Activated CD8-positive, alpha-beta T cell treated with anti-CD3 and anti-CD28 coated beads for 36 hours (primary cell): ENCODE measurements at regions not wholly inside any gene's neighbourhood (a gene's known extent, or its start where the extent isn't known, plus 50 kb on each side); places are given as distances from the start of the nearest gene placed in this dataset.
"Not testable (repeated sequence)": the region's sequence is repeated elsewhere in the genome, so short reads cannot be mapped to it uniquely, and the experiment has no call there.

Experiments used
- ATAC-seq: fragments of 200-7000 bp; cut with Tn5 transposase; one replicate; pipeline ENCODE4 v1.10.0; 2021; ENCODE audit warnings: mild to moderate bottlenecking, moderate library complexity
- CTCF ChIA-PET: fragments of 350-600 bp; sonication (Branson Sonifier 250); formaldehyde crosslinking; loops from one replicate; lab custom pipeline; 2021; ENCODE audit warnings: antibody characterized with exemption; lab: Charles Lee
- POLR2A ChIA-PET: fragments of 350-600 bp; sonication (Branson Sonifier 250); formaldehyde crosslinking; loops from one replicate; lab custom pipeline; 2021; ENCODE audit warnings: antibody characterized with exemption; lab: Charles Lee
- DNase-seq: peaks from one replicate; pipeline ENCODE4 v3.0.0-alpha.2; 2020
- H3K27ac Mint-ChIP-seq: one replicate; pipeline ENCODE4 v1.8.0; 2021; ENCODE audit warnings: mild to moderate bottlenecking, mixed read lengths
- H3K27me3 Mint-ChIP-seq: one replicate; pipeline ENCODE4 v1.8.0; 2021; ENCODE audit warnings: mixed read lengths
- H3K36me3 Mint-ChIP-seq: one replicate; pipeline ENCODE4 v1.8.0; 2021; ENCODE audit warnings: low read depth, mixed read lengths
- H3K4me1 Mint-ChIP-seq: one replicate; pipeline ENCODE4 v1.8.0; 2021; ENCODE audit warnings: low read depth, mixed read lengths
- H3K4me3 Mint-ChIP-seq: one replicate; pipeline ENCODE4 v1.8.0; 2021; ENCODE audit warnings: mild to moderate bottlenecking, moderate library complexity, mixed read lengths
- H3K9me3 Mint-ChIP-seq: one replicate; pipeline ENCODE4 v1.8.0; 2021; ENCODE audit warnings: mixed read lengths
- intact Hi-C: fragments of 100-400 bp; cut with micrococcal nuclease; formaldehyde crosslinking; loops from one replicate; pipeline ENCODE4 v1.10.0; 2022
- TF ChIP-seq, protein P1 (sequence below): fragments of 200-600 bp; IDR thresholded peaks from one replicate; pipeline ENCODE4 v1.8.0; 2022; ENCODE audit warnings: antibody characterized with exemption, mild to moderate bottlenecking

DNA sequence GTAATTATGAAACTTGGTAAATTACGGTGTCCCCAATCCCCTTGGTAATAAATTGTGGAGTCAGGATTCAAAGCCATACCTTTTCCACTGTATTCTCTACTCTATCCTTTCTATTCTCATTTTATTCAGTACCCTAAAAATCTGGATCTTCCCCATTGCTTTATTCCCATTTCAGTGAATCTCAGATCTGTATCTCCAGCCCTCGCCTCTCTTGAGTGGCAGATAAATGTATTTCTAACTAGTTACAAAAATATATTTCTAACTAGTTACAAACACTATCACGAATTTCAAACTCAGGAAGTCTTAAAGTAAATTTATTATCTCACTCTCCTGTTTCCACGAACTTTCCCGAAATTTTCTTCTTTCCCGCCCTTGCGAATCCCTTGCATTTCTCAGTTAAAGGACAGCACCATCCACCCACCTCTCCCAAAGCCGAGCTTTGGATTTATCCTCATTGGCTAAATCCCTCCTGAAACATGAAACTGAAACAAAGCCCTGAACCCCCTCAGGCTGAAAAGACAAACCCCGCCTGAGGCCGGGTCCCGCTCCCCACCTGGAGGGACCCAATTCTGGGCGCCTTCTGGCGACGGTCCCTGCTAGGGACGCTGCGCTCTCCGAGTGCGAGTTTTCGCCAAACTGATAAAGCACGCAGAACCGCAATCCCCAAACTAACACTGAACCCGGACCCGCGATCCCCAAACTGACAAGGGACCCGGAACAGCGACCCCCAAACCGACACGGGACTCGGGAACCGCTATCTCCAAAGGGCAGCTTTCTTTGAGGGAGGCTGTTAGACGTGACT, 164.3 kb upstream of the PABPC3 start:
- peaks cover 39% of the 10 kb centered on the region for H3K27me3 Mint-ChIP-seq
- ChIA-PET POLR2A (no interaction called here), CTCF (no interaction called here)
- DNase-seq (no peak), ATAC-seq (no peak)
- no peaks in the 10 kb centered on the region for H3K9me3 Mint-ChIP-seq
- no peak overlapping the region for H3K4me3 Mint-ChIP-seq
- intact Hi-C loops = no loop called here
- TF ChIP-seq, protein P1, sequence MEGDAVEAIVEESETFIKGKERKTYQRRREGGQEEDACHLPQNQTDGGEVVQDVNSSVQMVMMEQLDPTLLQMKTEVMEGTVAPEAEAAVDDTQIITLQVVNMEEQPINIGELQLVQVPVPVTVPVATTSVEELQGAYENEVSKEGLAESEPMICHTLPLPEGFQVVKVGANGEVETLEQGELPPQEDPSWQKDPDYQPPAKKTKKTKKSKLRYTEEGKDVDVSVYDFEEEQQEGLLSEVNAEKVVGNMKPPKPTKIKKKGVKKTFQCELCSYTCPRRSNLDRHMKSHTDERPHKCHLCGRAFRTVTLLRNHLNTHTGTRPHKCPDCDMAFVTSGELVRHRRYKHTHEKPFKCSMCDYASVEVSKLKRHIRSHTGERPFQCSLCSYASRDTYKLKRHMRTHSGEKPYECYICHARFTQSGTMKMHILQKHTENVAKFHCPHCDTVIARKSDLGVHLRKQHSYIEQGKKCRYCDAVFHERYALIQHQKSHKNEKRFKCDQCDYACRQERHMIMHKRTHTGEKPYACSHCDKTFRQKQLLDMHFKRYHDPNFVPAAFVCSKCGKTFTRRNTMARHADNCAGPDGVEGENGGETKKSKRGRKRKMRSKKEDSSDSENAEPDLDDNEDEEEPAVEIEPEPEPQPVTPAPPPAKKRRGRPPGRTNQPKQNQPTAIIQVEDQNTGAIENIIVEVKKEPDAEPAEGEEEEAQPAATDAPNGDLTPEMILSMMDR = no peak
- no peaks in the 10 kb centered on the region for H3K36me3 Mint-ChIP-seq
- H3K27ac Mint-ChIP-seq = no peak overlapping the region
- no peaks in the 10 kb centered on the region for H3K4me1 Mint-ChIP-seq

GRCh38 chr13:24933106-24934023, 162.6 kb upstream of the PABPC3 start:
- H3K9me3 Mint-ChIP-seq, H3K36me3 Mint-ChIP-seq, DNase-seq, CTCF ChIA-PET, intact Hi-C loops, H3K4me3 Mint-ChIP-seq, H3K4me1 Mint-ChIP-seq, ATAC-seq, H3K27ac Mint-ChIP-seq, POLR2A ChIA-PET: not testable (repeated sequence)
- H3K27me3 Mint-ChIP-seq = peaks cover 45% of the 10 kb centered on the region

DNA sequence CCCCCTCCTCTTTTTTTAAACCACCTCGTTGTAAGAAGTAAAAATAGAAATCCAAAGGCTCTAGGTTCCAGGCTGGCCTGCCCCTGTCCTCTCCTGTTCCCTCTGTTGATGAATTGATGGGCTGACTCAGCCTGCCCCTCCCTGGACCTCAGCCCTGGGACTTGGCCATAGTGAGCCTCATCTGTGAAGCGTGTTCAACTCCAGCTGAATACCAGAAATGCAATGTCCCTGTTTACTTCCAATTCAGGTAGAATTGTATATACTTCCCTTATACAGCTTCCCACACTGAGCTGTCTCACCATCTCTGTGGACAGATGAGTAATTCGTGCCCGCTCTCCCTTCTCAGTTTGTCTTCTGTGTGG, 161.9 kb upstream of the PABPC3 start:
- H3K9me3 Mint-ChIP-seq, H3K4me3 Mint-ChIP-seq, intact Hi-C loops, CTCF ChIA-PET, H3K36me3 Mint-ChIP-seq, DNase-seq, H3K4me1 Mint-ChIP-seq, ATAC-seq, H3K27ac Mint-ChIP-seq, POLR2A ChIA-PET: not testable (repeated sequence)
- H3K27me3 Mint-ChIP-seq = peaks cover 46% of the 10 kb centered on the region

GRCh38 chr13:24938966-24939365, 157.0 kb upstream of the PABPC3 start:
- DNase-seq (no peak), ATAC-seq (no peak)
- Mint-ChIP-seq H3K9me3 (no peaks in the 10 kb centered on the region), H3K36me3 (no peaks in the 10 kb centered on the region), H3K4me1 (no peaks in the 10 kb centered on the region), H3K4me3 (no peak overlapping the region), H3K27ac (no peak overlapping the region), H3K27me3 (peaks cover 22% of the 10 kb centered on the region)
- POLR2A ChIA-PET = no interaction called here
- intact Hi-C loops = no loop called here
- CTCF ChIA-PET = no interaction called here
- TF ChIP-seq, protein P1 = no peak

GRCh38 chr13:24941023-24941713, 154.8 kb upstream of the PABPC3 start:
- H3K4me1 Mint-ChIP-seq, H3K27ac Mint-ChIP-seq, H3K36me3 Mint-ChIP-seq, POLR2A ChIA-PET, H3K9me3 Mint-ChIP-seq, ATAC-seq, H3K4me3 Mint-ChIP-seq, CTCF ChIA-PET, intact Hi-C loops, DNase-seq: not testable (repeated sequence)
- H3K27me3 Mint-ChIP-seq = peaks cover 18% of the 10 kb centered on the region

DNA sequence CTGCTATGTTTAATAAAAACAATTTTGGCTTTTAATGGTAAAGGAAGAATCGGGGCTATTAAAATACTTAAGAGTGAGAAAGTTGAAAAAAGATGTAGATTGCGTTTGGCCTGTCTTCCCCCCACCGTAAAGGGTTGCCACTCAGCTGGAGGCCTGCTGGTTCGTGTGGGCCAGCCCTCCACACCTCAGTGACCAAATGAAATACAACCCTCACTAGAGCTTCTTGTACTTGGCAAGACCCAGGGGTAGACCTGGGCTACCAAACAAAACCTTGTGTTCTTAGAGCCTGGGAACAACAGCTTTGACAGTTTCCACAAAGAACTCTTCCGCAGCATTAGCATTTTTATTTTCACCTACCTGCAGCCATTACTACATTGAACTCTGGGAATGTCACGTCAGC, 152.8 kb upstream of the PABPC3 start:
- peaks cover 4% of the 10 kb centered on the region for H3K36me3 Mint-ChIP-seq
- H3K9me3 Mint-ChIP-seq = peaks cover 6% of the 10 kb centered on the region
- no peak for DNase-seq
- ChIA-PET POLR2A (no interaction called here), CTCF (no interaction called here)
- peaks cover 5% of the 10 kb centered on the region for H3K4me1 Mint-ChIP-seq
- H3K27me3 Mint-ChIP-seq = peaks cover 12% of the 10 kb centered on the region
- intact Hi-C loops = no loop called here
- no peak for ATAC-seq
- no peak overlapping the region for H3K27ac Mint-ChIP-seq
- no peak overlapping the region for H3K4me3 Mint-ChIP-seq
- TF ChIP-seq, protein P1 = no peak

DNA sequence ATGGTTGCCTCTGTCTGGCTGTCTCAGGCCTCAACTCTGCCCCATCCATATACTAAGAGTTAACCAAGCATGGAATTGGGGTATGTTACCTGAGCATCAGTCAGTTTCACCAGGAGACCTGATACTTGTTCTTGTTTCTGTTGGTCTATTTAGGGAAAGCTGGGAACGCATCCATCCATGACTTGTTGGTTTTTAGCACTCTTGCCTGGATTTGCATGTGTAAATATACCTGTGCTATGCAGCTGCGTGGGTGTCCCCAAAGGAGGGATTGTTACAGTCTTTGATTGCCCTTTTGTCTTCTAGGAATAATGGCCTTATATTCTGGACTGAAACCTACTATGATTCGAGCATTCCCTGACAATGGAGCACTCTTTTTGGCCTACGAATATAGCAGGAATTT, 151.9 kb upstream of the PABPC3 start:
- H3K27ac Mint-ChIP-seq, H3K4me3 Mint-ChIP-seq, DNase-seq, POLR2A ChIA-PET, ATAC-seq, H3K9me3 Mint-ChIP-seq, CTCF ChIA-PET, H3K36me3 Mint-ChIP-seq, intact Hi-C loops: not testable (repeated sequence)
- Mint-ChIP-seq H3K4me1 (peaks cover 12% of the 10 kb centered on the region), H3K27me3 (peaks cover 10% of the 10 kb centered on the region)

GRCh38 chr13:24948977-24949376, 147.0 kb upstream of the PABPC3 start:
- Mint-ChIP-seq H3K4me1 (peaks cover 26% of the 10 kb centered on the region), H3K27me3 (peaks cover 10% of the 10 kb centered on the region), H3K27ac (peak overlapping the region; percentile 71)
- H3K36me3 Mint-ChIP-seq, H3K9me3 Mint-ChIP-seq, H3K4me3 Mint-ChIP-seq, POLR2A ChIA-PET, intact Hi-C loops, CTCF ChIA-PET: not testable (repeated sequence)
- ATAC-seq = peak; percentile 27
- DNase-seq = peak; percentile 11
